Body of pancreas (tissue), 4 donors: ENCODE measurements at regions not wholly inside any gene's neighbourhood (a gene's known extent, or its start where the extent isn't known, plus 50 kb on each side); places are given as distances from the start of the nearest gene placed in this dataset.

Experiments used
- ATAC-seq: fragments of 150-250 bp; one replicate; pipeline ENCODE4 v1.9.1; 2016
- DNase-seq, 4 donors: peaks; one replicate each; pipeline ENCODE4 v3.0.0-alpha.2; 2019
- H3K27ac ChIP-seq, 4 donors: fragments of 200-600 bp; sonication (generic); 1 replicate in 3 of 4; 2 replicates in 1 of 4; pipeline versions ENCODE4 v1.5.1 to v1.6.1; 2016 to 2019; ENCODE audit warnings: mild to moderate bottlenecking in 1 of 4, mixed read lengths in 1 of 4, moderate library complexity in 1 of 4
- H3K27me3 ChIP-seq, 2 donors: fragments of 200-600 bp; sonication (generic); one replicate each; pipeline ENCODE4 v1.6.0; 2016; ENCODE audit warnings: mild to moderate bottlenecking in 1 of 2
- H3K36me3 ChIP-seq, 2 donors: fragments of 200-600 bp; sonication (generic); replicated peaks in 1 of 2; 2 replicates each; pipeline ENCODE4 v1.5.1; 2016; ENCODE audit warnings: low read depth in 2 of 2; ENCODE audit not compliant: insufficient read depth in 1 of 2
- H3K4me1 ChIP-seq: fragments of 200-600 bp; sonication (generic); one replicate; pipeline ENCODE4 v1.6.0; 2016
- H3K4me3 ChIP-seq, 2 donors: fragments of 200-600 bp; sonication (generic); 1 replicate in 1 of 2; 2 replicates in 1 of 2; pipeline ENCODE4 v1.5.1; 2016 to 2019
- H3K9me3 ChIP-seq, 3 donors: fragments of 200-600 bp; sonication (generic); 1 replicate in 2 of 3; 2 replicates in 1 of 3; pipeline ENCODE4 v1.5.1; 2016
- CTCF ChIP-seq, 7 experiments: fragments of 450-650 bp in 4 of 7; fragments of 200-600 bp in 3 of 7; sonication (generic) in 3 of 7; IDR thresholded peaks; one replicate each; pipeline ENCODE4 v1.5.1; 2016 to 2019; ENCODE audit warnings: antibody characterized with exemption in 7 of 7
- POLR2A ChIP-seq, 3 donors: fragments of 450-650 bp; IDR thresholded peaks; one replicate each; pipeline ENCODE4 v1.6.1; 2016; ENCODE audit warnings: antibody characterized with exemption in 3 of 3, mild to moderate bottlenecking in 2 of 3
- WGBS, 2 donors: methylation state at CpG; one replicate each; pipeline ENCODE4 v1.1.5; 2017; 5-methylcytosine and 5-hydroxymethylcytosine counted together
- intact Hi-C: fragments of 100-400 bp; cut with DNase I; formaldehyde crosslinking; loops from one replicate; pipeline ENCODE4 v1.15.1; 2023

GRCh38 chr2:3913166-3913565, 209.8 kb downstream of the DCDC2C start:
- intact Hi-C loops, result no loop called here
- DNase-seq, result no peak
- TF ChIP-seq CTCF (IDR thresholded peaks at IDR 0.05) (no peak), POLR2A (IDR thresholded peaks at IDR 0.05) (no peak)
- no peak overlapping the region for H3K27ac ChIP-seq
- H3K27me3 ChIP-seq, result no peaks in the 10 kb centered on the region
- no peaks in the 10 kb centered on the region for H3K36me3 ChIP-seq
- H3K9me3 ChIP-seq, result peaks cover 0 to 5% (median 0%) of the 10 kb centered on the region in 3 donors
- H3K4me1 ChIP-seq, result no peaks in the 10 kb centered on the region
- no peak overlapping the region for H3K4me3 ChIP-seq
- 62 to 73% methylated on average over 12 of the region's 12 CpGs for whole genome bisulfite sequencing, 2 donors
- ATAC-seq, result no peak

GRCh38 chr2:3914241-3914640, 210.9 kb downstream of the DCDC2C start:
- Histone ChIP-seq H3K4me1 (no peaks in the 10 kb centered on the region), H3K9me3 (no peaks in the 10 kb centered on the region), H3K4me3 (no peak overlapping the region), H3K27me3 (no peaks in the 10 kb centered on the region), H3K27ac (no peak overlapping the region), H3K36me3 (no peaks in the 10 kb centered on the region)
- ATAC-seq (no peak), DNase-seq (no peak)
- intact Hi-C loops, result no loop called here
- 35 to 42% methylated on average over 3 of the region's 3 CpGs for WGBS, 2 donors
- no peak for TF ChIP-seq POLR2A (IDR thresholded peaks at IDR 0.05)
- TF ChIP-seq CTCF (IDR thresholded peaks at IDR 0.05), result no peak

- 36 to 45% methylated on average over 5 of the region's 5 CpGs for WGBS, 2 donors
- DNase-seq, result no peak
These were observed 223.7 kb downstream of the DCDC2C start for GRCh38 chr2:3927031-3927430.

GRCh38 chr2:3929374-3929773, 226.0 kb downstream of the DCDC2C start:
- no peaks in the 10 kb centered on the region for H3K4me1 ChIP-seq
- H3K36me3 ChIP-seq, result no peaks in the 10 kb centered on the region
- TF ChIP-seq POLR2A (IDR thresholded peaks at IDR 0.05) (no peak), CTCF (IDR thresholded peaks at IDR 0.05) (no peak)
- no peak overlapping the region for H3K4me3 ChIP-seq
- no peaks in the 10 kb centered on the region for H3K9me3 ChIP-seq
- 43 to 62% methylated on average over 3 of the region's 3 CpGs for WGBS, 2 donors
- ATAC-seq (no peak), DNase-seq (no peak)
- intact Hi-C loops, result no loop called here
- no peak overlapping the region for H3K27ac ChIP-seq
- H3K27me3 ChIP-seq, result no peaks in the 10 kb centered on the region

More at GRCh38 chr2:3927031-3927430, 223.7 kb downstream of the DCDC2C start:
- no peak for TF ChIP-seq CTCF (IDR thresholded peaks at IDR 0.05)
- TF ChIP-seq POLR2A (IDR thresholded peaks at IDR 0.05), result no peak
- Histone ChIP-seq H3K27ac (no peak overlapping the region), H3K9me3 (no peaks in the 10 kb centered on the region), H3K4me3 (no peak overlapping the region), H3K4me1 (no peaks in the 10 kb centered on the region), H3K36me3 (no peaks in the 10 kb centered on the region), H3K27me3 (no peaks in the 10 kb centered on the region)
- intact Hi-C loops, result no loop called here
- ATAC-seq, result no peak

GRCh38 chr2:3930246-3930645, 226.9 kb downstream of the DCDC2C start:
- H3K27me3 ChIP-seq, result no peaks in the 10 kb centered on the region
- H3K27ac ChIP-seq, result no peak overlapping the region
- H3K4me3 ChIP-seq, result no peak overlapping the region
- no peak for ATAC-seq
- H3K36me3 ChIP-seq, result no peaks in the 10 kb centered on the region
- intact Hi-C loops, result no loop called here
- no peak for DNase-seq
- no peaks in the 10 kb centered on the region for H3K4me1 ChIP-seq
- no peak for TF ChIP-seq POLR2A (IDR thresholded peaks at IDR 0.05)
- no peak for TF ChIP-seq CTCF (IDR thresholded peaks at IDR 0.05)
- H3K9me3 ChIP-seq, result no peaks in the 10 kb centered on the region
- 64 to 67% methylated on average over 7 to 8 of the region's 8 CpGs for WGBS, 2 donors
